NCI-H1048 (cell line): ENCODE measurements at regions not wholly inside any gene's neighbourhood (a gene's known extent, or its start where the extent isn't known, plus 50 kb on each side); places are given as distances from the start of the nearest gene placed in this dataset.

ENCODE experiments used
- DNase-seq: peaks from one replicate; lab custom pipeline; 2025; lab: John Stamatoyannopoulos, UW

DNA sequence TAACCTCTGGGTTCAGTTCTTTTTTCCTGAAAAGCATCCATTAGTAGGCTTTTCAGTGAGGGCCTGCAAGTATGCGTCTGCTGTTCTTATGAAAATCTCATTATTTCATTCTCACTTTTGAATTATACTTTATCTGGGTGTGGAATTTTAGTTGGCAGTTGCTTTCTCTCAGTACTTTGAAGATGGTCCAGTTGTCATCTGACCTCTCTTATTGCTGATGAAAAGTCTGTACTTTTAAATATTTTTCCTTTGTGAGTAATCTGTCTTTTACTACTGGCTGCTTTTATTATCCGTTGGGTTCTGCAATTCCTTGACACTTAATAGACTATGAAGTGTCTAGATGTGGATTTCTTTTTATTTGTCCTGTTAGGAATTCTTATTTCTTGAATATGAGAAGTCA is 307.8 kb downstream of the CYP26B1 start:
- no peak for DNase-seq

DNA sequence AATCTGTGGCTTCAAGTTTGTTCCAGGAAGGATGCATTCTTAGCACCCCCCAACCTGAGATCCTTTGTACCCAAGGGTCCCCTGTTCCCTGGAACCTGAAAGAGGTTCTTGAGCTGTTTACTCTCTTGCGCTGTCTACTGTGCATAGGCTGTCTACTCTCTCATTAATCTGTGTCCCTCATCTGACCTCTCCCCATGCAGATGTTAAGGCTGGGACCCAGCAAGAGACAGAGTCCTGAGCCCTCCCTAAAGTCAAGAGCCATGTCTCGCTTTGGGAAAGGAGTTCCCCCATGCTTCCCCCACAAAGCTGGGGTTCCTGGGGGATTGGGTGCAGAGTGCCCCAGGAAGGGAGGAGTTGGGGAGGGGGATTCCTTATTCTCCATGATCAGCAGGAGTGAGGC is 312.9 kb downstream of the CYP26B1 start:
- no peak for DNase-seq

DNA sequence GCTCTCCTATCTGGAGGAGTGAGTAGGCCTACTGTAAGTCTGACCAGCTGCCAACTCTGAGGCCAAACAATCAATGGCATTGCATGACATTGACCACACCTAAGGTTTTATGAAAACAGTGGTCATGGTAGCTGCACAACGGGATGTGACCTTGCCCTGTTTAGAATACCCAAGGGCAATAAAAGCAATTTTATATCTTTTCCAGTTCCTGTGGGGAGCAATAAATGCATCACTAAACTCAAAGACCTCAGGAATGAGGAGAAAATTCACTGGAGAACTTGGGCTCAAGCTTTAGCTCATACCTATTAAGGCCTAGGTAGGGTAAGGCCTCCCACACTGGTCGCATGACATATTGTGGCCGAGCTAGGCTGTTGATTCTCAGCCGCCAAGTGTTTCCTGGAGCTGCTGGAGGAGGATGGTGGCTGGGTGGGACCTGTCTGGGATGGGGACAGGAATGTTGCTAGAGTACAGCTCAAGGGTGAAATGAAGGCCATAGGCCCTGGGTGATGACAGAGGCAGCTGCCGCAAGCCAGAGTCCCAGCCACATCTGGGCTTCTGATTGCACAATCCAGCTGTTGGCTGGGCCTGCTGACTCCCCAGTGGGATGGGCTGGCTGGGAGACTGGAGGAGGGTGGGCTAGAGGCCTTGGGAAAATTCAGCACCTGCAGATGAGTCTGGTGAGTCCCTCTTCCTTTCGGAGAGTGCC is 313.7 kb downstream of the CYP26B1 start:
- DNase-seq: no peak

DNA sequence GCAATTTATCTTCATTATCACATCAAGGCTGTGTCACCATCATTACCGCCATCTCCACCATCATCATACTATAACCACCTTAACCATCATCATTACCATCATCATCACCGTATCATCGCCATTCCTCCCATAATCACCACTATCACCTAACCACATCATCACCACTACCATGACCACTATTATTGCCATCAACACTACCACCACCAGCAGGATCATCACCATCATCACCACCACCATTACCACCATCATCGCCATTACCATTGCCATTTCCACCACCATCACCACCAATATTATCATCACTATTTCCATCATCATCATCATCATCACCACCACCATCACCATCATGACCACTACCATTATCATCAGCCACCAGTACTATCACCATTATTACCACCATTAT is 314.4 kb downstream of the CYP26B1 start:
- DNase-seq: no peak

DNA sequence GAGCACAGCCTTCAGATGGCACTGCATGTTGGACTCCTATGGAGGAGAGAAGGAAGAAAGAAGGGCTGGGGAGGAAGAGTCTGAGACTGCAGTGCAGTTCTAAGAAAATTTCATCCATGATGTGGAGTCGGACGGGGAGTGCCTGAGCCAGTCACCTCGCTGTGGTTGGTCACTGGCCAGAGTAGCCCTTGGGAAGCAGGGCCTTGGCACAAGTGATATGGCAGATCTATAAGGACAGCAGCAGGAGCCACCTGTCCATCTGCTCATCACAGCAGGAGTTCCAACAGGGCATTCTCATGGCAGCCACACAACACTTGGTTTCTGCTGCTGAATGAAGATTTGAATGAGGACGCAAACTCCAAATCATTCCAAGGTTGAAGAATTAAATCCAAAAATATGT is 314.8 kb downstream of the CYP26B1 start:
- no peak for DNase-seq

DNA sequence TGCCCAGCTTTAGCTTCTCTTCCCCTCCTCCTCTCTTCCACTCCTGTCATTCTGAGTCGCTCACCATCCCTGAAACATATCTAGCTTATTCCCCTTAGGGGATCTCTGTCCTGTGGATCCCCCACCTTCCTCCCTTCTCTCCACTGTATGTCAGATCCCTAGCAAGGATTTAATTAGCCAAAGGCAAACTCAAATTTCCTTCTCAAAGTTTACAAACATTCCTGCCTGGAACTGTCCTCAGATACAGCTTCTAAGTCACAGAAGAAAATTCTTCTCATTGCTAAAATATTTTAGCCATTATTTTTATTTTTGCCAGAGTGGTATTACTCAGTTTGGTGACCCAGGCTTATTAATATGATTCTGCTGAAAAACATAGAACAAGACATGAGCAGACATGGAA is 315.3 kb downstream of the CYP26B1 start:
- DNase-seq: no peak

DNA sequence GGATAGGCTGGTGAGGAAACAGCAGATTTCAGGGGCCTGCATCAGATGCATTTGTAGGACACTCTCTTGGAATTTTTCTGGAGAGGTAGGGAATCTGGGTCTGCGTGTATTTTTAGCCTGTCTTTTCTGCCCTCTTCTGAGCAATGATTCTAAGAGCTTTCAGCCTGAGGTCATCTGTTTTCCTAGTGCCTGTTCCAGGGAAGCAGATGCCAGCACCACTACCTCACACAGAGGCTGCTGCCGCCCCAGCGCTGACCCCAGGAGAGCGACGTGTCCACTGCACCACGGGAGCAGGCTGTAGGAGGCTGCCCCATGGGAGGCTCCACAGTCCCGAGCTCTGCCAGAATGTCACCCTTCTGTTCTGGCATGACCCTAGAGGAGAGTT is 316.5 kb downstream of the CYP26B1 start:
- DNase-seq: no peak

DNA sequence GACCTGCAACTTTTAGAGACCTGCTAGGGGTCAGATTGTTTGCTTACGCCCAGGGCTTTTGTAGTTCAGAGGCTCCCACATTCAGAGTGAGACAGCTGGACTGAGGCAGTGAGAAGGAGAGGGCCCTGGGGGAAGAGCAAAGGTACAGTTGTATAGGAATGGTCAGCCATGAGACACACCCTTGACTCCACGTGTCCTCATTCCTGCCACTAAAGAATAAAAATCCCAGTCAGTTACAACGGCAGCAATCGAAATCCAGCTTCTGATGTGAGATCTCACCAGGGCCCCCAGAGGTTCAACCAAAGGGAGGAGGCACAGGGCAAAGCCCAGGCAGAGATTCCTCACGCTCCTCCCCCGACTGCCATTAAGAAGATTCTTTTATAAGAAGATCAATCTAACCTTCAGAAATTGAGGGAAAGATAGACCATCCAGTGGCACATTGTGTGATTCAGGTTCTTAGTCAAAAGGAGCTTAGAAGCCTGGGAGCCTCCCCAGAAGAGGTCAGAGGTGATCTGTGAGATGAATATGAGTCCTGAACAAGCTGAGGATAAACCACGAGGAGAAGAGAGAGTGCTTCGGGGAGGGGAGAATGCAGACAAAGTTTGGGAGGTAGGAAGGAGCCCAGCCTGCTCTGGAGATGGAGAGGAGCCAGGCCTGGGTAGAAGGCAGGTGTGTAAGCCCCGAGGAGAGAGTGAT is 317.0 kb downstream of the CYP26B1 start:
- DNase-seq: no peak

DNA sequence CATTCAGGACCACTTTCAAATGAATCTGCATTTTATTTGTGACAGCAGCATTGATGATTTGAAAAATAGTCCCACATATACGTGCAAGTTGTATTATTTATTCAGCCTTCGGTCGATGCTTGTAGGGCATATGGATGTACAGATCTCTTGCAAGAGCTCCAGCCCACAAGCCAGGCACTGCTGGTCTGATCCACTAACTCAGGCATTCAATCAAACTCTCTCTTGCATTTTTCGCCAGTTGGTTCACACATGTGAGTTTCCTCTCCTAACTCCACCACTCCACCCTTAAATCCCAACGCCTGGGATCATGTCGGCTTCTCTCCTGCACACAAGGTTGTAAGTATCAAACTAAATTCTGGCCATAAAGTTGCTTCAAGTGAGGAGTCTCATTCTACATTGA is 318.7 kb downstream of the CYP26B1 start:
- no peak for DNase-seq

DNA sequence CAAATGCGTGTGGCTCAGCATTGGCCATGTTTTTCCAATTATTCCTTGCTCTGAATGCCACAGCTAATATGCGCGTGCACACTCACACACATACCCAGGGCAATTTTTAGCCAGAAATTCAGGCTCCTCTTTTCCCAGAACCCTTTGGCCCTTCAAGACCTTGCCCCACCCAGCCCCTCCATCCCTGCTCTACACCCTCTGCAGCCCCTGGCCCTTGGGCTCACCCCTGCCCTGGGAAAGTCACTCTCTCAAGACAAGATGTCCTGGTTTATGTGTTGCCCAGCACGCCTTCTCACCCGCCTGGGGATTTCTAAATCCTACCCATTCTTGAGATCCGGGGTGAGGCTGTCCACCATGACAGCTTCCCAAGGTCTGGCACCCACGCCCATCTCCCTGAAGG is 319.7 kb downstream of the CYP26B1 start:
- no peak for DNase-seq

DNA sequence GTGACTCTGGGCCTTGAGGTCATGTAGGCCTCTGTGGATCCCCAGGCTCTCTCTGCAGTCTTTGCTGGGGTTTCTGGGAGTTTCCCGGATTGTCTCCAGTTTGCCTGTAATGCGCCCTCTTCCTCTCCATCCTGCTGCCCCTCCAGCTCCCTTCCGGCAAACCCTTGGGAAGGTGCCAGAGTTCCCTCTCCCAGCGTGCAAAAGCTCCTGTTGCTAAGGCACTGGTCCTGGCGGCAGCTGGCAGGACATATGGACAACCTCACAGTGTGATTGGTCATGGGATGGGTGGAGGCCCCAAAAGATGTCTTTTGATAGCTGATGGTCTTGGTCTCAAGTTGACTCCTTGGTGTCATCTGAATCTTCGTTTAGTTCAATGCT is 320.1 kb downstream of the CYP26B1 start:
- DNase-seq: no peak

DNA sequence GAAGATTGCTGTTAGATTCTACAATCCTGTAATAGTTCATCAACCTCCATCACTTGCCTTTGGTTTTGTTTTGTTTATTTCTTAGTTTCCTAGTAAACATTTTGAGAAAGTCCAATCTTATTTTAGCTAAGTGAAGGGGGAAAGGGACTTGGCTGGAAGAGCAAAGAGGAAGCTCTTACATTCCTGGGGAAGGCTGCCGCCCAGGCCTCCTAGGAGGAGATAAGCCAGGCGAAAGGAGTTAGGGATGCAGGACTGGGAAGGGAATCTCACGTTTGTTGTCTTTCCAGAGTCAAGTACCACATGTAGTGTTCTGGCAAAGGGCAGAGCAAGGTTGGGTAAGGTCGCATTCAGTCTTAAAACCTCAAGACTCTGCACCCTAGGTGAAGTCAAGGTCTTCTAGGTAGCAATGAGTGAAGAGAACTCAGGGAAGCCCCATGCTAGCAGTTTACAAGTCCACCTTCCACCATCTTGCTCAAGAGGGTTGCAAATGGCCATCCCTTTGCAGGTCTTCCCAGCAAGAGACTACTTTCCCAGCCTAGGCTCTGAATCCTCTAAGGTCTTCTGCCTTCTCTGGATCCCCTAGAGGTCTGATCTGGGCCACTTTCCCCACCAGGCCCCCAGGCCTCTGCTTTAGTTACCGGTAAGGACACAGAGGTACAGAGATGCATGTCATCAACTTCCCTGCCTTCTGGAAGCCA is 320.7 kb downstream of the CYP26B1 start:
- DNase-seq: no peak

DNA sequence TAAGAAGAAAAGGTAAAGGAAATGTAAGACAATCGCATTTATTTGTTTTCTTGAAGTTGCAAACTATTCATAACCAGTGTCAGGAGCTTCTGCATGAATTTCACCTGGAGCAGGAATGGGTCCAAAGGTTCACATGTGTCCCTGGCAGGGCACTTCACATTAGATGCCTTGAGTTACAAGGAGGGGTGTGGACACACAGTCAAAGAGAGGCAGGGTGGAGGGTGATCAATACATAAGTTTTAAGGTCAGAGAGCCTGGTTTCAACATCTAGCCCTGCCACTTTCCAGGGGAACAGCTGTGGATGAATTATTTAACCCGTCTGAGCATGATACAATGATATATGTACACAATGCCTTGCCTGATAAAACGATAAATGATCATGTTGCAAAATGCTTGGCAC is 321.4 kb downstream of the CYP26B1 start:
- no peak for DNase-seq

DNA sequence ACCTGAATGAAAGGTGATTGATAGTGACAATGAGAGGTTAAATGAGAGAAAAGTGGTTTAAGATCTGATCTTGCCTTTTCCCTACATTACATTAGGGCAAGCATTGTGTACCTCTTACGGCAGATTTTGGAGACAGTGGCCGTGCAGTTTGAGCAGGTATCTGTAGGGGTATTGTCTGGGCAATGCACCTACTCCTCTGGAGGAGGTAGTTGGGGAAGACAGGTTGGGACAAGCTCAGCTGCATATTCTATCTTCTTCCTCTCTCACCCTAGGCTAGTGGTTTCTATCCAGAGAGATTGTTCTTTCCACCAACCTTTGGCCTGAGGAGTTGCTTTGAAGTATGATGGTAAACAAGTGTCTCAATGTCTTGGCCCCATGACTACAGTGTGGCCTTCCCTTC is 323.2 kb downstream of the CYP26B1 start:
- DNase-seq: no peak

DNA sequence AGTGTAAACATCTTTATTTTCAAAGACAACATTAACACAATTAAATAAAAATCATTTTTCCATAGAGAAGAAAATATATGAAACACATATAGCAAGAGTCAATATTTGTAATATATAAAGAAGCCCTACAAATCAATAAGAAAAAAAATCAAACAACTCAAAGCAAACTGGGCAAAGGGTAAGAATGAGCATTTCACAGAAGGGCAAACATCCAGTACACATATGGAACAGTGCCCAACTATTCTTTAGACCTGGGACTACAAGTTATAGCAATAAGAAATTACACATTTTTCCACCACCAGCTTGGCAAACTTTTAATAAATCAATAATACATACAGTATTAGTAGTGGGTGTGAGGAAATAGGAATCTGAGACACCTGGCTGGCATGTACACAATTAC is 324.1 kb downstream of the CYP26B1 start:
- no peak for DNase-seq

DNA sequence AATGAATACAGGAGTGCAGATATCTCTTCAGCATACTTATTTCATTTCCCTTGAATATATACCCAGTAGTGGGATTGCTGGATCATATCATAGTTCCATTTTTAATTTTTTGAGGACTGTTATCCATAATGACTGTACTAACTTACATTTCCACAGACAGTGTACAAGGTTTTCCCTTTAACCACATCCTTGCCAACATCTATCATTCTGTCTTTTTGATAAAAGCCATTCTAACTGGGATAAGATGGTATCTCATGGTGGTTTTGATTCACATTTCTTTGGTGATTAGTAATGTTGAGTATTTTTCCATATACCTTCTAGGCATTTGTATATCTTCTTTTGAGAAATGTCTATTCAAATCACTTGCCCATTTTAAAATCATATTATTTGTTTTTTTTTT is 325.2 kb downstream of the CYP26B1 start:
- DNase-seq: no peak

DNA sequence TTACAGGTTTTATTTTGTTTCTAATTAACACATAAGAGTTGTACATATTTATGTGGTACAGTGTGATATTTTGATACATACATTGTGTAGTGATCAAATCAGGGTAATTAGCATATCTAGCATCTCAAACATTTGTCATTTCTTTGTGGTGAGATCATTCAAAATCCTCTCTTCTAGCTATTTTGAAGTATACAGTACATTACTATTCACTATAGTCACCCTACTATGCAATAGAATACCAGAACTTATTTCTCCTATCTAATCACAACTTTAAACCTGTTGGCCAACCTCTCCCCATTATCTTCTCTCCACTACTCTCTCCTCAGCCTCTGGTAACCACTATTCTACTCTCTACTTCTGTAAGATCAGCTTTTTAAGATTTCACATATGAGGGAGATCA is 325.8 kb downstream of the CYP26B1 start:
- no peak for DNase-seq

DNA sequence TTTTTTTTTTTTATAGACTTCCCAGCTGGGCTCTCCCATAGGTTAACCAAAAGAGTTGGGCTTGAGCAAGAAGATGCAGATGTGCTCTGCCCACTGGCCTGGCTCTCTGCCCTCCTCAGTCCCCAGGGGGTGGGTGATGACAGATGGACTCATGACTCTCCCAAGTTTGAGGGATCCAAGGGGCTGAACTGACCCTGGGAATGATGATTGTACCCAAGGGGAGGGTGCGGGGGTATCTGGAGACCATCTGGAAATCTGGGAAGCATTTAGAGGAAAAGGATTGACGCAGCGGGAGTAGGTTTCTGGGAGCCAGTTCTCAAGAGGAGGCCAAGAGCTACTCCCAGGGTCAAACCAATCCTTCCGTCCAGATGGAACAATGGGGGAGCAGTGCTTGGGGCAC is 330.8 kb downstream of the CYP26B1 start:
- no peak for DNase-seq

DNA sequence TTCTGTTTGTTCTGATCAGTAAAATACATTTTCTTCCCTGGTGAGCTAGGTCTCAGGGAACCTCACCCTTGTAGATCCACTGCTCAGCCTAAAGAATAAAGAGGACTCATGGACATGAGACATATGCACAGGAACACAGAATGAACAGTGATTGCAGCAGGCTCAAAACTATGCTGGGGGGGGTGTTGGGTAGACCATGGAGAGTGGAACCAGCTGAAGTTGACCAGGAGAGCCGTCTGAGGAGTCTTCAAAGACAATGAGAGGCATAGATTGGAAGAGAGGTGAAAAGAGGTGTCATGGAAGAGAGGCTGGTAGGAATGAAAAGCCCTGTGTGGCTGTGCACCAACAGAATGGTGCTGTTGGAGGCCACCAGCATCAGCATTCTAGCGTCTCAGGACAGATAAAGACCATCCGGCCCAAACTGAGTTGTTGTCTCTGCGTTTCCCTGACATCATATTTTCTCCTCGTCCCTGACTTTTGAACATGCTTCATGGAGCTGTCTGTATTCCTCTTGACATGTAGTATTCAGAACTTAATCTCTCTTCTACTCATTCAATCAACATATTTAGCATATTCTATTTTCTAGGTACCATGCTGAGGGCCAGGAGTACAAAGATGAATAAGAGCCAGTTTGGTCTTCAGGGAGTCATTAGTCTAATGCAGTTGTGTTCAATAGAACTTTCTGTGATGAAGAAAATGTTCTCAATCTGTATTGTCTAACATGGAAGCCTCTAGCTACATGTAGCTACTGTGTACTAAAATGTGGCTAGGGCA is 331.8 kb downstream of the CYP26B1 start:
- no peak for DNase-seq

DNA sequence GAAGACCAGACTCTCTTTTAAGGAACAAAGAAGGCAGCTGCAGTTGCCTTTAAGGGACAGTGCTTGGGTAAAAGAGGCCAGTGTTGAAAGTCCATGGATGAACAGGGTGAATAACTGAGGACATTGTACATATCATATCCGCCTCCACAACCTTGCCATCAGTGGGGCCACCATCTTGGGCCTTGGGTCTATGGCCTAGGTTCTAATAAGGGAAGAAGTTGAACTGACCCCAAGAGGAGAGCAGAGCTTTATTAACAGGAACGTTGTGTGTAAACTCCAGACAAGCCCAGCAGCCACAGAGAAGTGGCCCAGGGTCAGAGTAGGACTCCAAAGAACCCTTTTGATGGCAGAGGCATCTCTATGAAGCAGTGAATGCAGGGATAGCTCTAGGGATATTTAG is 332.8 kb downstream of the CYP26B1 start:
- DNase-seq: no peak

DNA sequence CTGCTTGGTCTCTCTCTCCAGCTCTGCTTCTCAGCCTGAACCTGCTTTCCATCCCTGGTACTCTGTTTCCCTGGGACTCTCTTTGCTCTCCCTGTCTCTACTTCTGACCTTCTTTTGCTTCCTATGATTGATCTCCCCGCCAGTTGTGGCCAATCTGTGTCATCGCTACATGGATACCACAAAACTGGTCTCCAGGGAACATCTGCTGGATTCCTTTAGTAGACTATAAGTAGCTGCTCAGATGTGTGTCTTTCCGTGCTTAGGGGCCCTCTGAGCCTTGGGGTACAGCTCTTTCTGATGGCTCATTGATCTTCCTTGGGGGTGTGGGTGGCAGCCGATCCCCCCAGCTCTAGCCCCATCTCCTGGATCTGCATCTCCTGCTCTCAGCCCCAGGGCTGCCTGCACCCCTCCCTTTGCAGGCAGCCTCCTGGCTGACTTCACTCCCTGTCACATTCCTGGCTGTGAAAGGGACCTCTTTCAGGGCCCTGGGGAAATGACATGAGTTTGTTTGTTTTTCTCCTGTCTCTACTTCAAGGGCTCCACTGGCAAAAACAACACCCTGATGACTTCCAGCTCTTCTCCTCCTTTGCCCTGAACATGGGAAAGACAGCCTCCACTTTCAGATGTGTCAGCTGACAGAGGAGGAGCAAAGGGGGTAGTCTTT is 333.7 kb downstream of the CYP26B1 start:
- no peak for DNase-seq

DNA sequence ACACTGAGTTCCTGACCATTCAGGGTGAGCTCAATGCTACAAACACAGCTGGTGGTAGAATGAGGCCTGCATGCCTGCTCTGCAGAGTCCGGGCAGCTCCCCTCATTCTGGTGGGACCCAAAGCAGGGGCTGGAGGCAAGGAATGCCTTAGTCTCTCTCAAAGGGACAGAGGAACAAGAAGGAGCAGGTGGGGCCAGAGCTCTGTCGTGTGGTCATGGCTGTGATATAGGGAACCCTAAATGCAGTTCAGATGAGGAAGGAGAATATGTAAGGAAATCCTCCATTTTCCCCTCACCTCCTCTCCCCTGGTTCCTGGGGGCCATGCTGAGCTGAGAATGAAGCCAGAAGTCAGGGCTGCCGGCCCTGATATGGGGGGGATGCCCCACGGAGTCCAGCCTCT is 334.3 kb downstream of the CYP26B1 start:
- DNase-seq: no peak
